HG02798 (cell line): ENCODE measurements at regions not wholly inside any gene's neighbourhood (a gene's known extent, or its start where the extent isn't known, plus 50 kb on each side); places are given as distances from the start of the nearest gene placed in this dataset.

ENCODE experiments used
- ATAC-seq: cut with Tn5 transposase; IDR thresholded peaks from one replicate; pipeline ENCODE4 v1.9.1; 2021; ENCODE audit warnings: mild to moderate bottlenecking; ENCODE audit not compliant: unreplicated experiment, poor library complexity

DNA sequence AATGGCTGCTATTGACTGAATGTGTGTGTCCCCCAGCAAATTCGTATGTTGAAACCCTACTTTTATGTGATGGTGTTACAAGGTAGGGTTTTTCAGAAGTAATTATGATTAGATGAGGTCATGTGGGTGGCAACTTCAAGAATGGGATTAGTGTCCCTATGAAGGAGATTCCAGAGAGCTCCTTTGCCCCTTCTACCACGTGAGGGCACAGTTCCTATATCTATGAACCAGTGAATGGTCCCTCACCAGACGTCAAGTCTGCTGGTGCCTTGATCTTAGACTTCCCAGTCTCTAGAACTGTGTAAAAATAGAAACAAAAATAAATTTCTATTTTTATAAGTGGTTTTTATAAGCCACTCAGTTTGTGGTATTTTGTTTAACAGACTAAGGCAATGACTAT is 1137.6 kb upstream of the IGFBP7 start:
- ATAC-seq, result no peak

DNA sequence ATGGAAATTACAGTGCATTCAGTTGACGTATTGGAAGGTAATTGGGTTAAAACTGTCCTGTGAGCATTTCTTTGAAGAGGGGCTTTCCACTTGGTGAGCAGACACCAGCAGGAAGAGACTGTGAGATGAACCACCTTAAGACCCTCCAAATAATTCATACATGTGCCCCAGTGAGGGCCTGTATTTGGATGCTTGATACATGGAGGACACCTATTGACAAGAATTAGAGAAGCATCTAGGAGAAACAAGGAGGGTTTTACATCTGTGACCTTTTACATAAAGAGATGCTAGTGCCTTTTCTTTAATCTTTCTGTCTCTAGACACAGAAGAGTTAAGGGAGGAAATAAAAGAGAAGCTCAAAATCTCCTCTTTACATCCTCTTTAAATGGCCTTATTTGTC is 1115.3 kb upstream of the IGFBP7 start:
- ATAC-seq, result no peak

DNA sequence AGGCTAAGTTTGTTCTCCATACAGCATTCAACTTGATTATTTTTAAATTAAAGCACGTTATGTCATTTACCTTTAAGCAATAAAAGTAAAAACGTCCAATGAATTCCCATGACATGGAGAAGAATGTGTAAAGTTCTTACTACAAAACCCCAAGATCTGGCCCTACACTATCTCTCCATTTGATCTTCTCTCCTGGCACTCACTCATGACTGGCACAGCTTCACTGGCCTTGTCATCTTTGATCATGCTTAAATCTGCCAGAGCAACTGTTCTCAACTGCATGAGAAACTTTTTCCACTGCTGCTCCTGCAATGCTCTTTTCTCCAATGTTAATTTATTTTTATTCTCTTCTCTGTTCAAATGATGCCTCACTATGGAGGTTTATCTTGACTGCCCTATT is 1109.0 kb upstream of the IGFBP7 start:
- ATAC-seq, result no peak

DNA sequence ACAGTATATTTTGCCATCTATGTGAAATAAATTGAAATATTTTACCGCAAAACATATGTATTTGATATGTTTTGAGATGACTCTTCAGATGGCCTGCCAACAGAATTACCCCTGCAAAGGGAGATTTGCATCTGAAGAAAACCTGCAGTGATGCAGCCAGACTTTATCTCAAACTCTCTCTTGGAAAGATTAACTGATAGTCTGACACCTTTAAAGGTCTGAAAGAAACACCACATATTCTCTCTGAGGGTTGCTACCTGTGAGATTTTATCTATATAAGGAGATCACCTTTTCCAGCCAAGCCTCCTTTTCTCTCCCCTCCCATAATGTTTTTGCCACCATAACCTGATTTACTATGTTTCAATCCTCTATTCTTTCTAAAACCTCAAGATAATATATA is 1106.3 kb upstream of the IGFBP7 start:
- ATAC-seq, result no peak

DNA sequence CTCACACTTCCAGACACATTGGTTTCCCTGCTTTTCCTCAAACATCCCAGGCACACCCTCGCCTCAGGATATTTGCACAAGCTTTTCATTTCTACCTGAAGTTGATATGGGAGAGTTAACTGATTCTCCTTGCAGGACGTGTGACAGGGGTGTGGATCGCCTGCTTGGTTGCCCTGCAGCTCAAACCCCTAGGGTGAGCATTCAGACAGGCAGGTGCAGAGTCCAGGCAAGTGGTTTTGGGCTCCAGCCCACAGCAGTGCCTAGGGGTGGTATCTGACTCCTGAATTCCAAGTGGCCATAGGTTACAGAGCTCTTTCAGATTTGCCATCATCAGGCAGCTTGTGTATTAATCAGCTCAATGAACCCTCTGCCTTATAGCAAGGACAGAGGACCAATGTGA is 1104.2 kb upstream of the IGFBP7 start:
- no peak for ATAC-seq

GRCh38 chr4:58209551-58209950 is 1099.4 kb upstream of the IGFBP7 start:
- no peak for ATAC-seq

- no peak for ATAC-seq
Observed at GRCh38 chr4:58209001-58209400, 1098.8 kb upstream of the IGFBP7 start.

DNA sequence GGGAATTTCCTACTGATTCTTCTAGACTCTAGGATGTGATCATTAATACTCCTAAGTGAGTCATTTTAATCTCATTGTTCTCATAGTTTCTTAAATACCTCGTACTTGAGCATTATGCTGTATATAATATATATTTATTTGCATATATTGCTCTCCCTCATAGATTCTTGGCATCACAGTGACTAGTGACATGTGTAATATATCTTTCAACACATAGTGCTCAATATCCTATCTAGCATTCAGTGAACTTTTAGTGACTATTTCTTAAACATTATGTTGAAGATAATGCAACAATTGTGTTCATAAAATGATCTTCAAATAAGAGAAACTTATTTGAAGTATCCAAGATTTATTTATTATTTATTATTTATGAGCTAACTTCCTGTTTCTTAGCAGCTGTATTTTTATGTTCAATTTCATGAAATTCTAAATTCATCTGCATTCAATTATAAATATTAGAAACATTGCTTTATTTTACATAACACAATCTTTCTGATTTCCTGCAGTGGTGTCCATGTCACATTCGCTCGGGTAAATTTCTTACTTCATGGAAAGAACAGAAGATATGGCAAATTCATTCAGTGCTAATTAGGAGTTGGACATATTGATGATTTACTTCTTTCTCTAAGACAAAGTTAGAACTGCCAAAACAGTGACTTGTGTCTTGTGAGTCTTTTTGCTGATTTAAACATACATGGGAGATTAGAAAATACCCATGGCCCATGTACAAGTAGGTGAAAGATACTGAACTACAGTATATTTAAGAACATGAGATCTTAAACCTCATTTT is 1095.5 kb upstream of the IGFBP7 start:
- no peak for ATAC-seq

DNA sequence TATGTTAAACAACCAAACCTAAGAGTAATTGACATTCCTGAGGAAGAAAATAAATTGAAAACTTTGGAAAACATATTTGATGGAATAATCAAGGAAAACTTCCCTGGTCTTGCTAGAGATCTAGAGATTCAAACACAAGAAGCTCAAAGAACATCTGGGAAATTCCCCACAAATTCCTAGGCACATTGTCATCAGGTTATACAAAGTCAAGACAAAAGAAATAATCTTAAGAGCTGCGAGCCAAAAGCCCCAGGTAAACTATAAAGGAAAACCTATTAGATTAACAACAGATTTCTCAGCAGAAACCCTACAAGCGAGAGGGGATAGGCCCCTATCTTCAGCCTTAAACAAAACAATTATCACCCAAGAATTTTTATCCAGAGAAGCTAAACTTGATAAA is 1082.0 kb upstream of the IGFBP7 start:
- ATAC-seq, result no peak

DNA sequence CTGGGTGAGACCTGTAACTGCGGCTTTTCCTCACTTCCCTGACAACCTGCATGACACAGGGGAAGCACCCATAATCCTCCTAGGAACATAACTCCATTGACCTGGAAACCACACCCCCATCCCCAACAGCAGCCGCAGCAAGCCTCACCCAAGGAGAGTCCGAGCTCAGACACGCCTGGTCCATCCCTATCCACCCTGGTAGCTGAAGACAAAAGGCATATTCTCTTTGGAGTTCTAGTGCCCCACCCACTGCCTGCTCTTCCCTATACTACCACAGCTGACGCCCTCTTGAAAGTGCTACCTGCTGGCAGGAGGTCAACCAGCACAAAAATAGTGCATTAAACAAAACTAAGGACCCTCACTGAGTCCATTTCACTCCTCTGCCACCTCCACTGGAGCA is 1080.9 kb upstream of the IGFBP7 start:
- no peak for ATAC-seq

- ATAC-seq, result no peak
Observed at GRCh38 chr4:58188316-58188715, 1078.1 kb upstream of the IGFBP7 start.

GRCh38 chr4:58175024-58175423 is 1064.8 kb upstream of the IGFBP7 start:
- ATAC-seq, result no peak

GRCh38 chr4:58166490-58166889 is 1056.3 kb upstream of the IGFBP7 start:
- no peak for ATAC-seq

DNA sequence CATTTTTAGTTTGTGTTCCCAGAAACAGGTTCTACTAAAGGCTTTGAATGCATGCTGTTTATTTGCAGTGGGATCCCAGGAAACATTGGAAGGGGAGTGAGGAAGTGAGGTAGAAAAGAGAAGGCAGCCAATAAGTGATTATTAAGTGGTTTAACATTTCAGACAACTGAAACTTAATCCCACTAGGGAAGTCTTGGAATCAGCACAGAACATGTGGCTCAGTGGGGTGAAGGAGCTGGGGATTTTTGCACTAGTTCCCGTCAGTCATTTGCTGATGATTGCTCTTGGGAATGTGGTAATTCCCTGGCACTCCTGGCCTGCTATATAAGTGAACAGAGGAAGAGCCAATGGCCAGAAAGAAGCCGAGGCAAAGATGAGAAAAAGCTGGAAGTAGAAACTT is 1053.0 kb upstream of the IGFBP7 start:
- no peak for ATAC-seq

DNA sequence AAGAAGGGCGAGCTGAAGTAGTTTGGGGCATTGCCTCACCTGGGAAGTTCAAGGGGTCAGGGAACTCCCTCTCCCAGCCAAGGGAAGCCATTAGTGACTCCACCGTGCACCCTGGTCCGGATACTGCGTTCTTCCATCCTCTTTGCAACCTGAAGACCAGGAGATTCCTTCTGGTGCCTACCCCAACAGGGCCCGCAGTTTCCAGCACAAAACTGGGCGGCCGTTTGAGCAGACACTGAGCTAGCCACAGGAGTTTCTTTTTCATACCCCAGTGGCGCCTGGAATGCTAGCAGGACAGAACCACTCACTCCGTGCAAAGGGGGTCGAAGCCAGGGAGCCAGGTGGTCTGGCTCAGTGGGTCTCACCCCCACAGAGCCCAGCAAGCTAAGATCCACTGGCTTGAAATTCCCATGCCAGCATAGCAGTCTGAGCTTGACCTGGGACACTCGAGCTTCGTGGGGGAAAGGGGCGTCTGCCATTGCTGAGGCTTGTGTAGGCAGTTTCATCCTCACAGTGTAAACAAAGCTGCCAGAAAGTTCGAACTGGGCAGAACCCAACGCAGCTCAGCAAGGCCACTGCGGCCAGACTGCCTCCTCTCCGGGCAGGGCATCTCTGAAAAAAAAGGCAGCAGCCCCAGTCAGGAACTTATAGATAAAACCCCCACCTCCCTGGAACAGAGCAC is 1039.4 kb upstream of the IGFBP7 start:
- no peak for ATAC-seq

DNA sequence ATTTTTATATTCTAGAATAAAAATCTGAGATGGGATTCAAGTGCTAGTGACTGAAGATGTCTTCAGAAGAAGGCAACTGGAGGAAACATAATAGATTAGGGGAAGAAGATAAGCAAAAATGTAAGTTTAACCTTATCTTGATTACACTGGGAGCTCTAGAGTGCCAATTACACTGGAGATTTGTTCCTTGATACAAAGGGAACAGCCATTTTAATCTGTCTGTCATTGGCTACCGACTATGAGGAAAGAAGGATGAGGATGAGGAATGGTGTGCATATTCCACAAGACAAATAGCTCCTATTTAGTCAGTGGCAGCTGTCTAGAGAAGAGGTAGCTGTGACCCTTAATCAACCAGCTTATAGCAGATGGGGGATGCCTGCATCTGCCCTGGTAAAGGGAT is 1034.5 kb upstream of the IGFBP7 start:
- no peak for ATAC-seq

GRCh38 chr4:58138786-58139668 is 1028.8 kb upstream of the IGFBP7 start:
- ATAC-seq, result no peak

DNA sequence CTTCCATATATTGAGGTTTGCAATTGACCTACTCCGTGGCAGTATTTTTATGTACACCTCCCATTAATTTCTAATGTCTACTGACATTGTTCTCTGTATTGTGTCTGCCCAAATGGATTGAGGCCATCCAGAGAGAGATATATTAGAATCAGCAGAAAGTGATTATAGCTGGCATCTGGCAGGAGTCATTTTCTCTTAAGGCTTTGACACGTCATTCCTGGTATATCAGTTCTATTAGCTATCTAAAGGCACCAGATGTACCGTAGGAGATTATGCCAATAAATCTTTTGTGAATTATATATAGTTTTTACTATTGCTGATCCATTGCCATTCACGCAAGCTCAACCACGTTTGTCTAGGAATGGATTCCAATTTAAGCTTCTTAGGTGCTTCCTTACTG is 1026.4 kb upstream of the IGFBP7 start:
- ATAC-seq, result no peak

GRCh38 chr4:58127680-58128079 is 1017.5 kb upstream of the IGFBP7 start:
- no peak for ATAC-seq

- ATAC-seq, result no peak
Observed at GRCh38 chr4:58119298-58119697, 1009.1 kb upstream of the IGFBP7 start.

GRCh38 chr4:58113126-58113525 is 1002.9 kb upstream of the IGFBP7 start:
- no peak for ATAC-seq
